ENCODE measurements at regions not wholly inside any gene's neighbourhood (a gene's known extent, or its start where the extent isn't known, plus 50 kb on each side); places are given as distances from the start of the nearest gene placed in this dataset.

- TF ChIP-seq CTCF (optimal IDR thresholded peaks at IDR 0.05 in 1 of 3, IDR thresholded peaks at IDR 0.05 in 1 of 3, conservative IDR thresholded peaks at IDR 0.05 in 1 of 3; ENCODE audit: extremely low read depth in 1 of 3, insufficient read depth in 2 of 3, low read length in 3 of 3) (no peak), EZH2 (IDR thresholded peaks at IDR 0.05; ENCODE audit: low read length) (no peak)
Measured at GRCh38 chr1:118297521-118297920, 112.5 kb upstream of the SPAG17 start.
